Hippocampal formation (tissue), 2 donors: ENCODE measurements at regions not wholly inside any gene's neighbourhood (a gene's known extent, or its start where the extent isn't known, plus 50 kb on each side); places are given as distances from the start of the nearest gene placed in this dataset.

Source experiments
- DNase-seq, 2 donors: peaks; one replicate each; lab custom pipeline; 2025; lab: John Stamatoyannopoulos, UW

DNA sequence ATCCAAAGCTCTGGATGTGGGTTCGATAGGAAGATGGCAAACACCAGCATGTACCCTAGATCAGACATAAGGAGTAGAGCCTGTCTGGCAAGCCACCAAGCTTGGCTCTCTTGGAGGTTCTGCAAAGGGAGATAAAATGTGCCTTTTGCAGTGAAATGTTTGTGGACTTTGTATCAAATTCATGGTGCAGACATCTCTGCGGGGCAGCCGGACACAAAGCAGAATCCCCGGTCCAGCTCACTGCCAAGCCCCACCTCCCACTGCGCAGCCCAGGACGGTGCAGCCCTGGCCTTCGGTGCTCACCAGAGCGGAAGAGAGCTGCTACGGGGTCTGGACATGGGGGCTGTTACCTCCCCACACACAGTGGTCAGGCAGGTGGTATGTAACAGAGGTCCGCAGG lies 333.6 kb upstream of the JARID2 start:
- DNase-seq: no peak

DNA sequence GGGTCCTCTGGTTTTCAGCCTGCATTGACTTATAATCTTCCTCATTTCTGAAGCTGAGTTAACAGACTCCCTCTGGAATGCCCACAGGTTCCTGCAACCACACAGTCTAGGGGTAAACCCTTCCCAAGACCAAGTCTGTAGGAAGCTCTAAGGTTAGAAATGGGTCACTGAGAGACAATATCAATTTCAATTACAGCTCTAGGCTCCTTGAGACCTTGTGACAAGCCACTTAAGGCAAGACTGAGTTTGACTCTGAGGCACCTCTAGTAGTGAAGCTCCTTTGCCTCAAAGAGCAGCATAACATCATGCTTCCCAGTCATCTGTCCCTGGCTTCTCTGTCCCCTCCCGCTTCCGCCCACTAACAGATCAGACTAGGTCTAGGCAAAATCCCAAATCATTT lies 333.2 kb upstream of the JARID2 start:
- no peak for DNase-seq

DNA sequence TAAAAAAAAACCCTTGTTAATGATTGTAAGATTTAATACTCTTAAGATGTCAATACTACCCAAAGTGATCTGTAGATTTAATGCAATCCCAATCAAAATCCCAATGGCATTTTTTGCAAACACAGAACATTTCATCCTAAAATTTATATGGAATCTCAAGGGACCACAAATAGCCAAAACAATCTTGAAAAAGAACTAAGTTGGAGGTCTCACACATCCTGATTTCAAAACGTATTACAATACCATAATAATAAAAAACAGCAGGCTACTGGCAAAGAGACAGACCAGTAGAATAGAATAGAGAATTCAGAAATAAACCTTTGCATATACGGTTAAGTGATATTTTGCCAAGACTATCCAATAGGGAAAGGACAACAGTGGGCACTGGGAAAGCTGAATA lies 331.9 kb upstream of the JARID2 start:
- DNase-seq: no peak

DNA sequence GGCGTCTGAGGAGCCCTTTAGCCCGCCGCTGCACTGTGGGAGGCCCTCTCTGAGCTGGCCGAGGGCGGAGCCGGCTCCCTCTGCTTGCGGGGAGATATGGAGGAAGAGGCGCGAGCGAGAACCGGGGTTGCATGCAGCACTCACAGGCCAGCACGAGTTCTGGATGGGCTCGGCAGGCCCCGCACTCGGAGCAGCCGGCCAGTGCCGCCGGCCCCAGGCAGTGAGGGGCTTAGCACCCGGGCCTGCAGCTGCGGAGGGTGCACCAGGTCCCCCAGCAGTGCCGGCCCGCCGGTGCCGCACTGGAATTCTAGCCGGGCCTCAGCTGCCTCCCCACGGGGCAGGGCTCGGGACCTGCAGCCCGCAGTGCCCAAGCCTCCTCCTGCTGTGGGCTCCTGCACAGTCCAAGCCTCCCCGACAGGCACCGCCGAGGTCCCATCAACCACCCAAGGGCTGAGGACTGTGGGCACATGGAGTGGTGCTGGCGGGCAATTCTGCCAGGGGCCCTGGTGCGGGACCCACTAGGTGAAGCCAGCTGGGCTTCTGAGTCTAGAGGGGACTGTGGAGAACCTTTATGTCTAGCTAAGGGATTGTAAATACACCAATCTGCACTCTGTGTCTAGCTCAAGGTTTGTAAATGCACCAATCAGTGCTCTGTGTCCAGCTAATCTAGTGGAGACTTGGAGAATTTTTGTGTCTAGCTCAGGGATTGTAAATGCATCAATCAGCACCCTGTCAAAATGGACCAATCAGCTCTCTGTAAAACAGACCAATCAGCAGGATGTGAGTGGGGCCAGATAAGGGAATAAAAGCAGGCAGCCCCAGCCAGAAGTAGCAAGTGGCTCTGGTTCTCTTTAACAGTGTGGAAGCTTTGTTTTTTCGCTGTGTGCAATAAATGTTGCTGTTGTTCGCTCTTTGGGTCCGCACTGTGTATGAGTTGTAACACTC lies 329.7 kb upstream of the JARID2 start:
- no peak for DNase-seq

DNA sequence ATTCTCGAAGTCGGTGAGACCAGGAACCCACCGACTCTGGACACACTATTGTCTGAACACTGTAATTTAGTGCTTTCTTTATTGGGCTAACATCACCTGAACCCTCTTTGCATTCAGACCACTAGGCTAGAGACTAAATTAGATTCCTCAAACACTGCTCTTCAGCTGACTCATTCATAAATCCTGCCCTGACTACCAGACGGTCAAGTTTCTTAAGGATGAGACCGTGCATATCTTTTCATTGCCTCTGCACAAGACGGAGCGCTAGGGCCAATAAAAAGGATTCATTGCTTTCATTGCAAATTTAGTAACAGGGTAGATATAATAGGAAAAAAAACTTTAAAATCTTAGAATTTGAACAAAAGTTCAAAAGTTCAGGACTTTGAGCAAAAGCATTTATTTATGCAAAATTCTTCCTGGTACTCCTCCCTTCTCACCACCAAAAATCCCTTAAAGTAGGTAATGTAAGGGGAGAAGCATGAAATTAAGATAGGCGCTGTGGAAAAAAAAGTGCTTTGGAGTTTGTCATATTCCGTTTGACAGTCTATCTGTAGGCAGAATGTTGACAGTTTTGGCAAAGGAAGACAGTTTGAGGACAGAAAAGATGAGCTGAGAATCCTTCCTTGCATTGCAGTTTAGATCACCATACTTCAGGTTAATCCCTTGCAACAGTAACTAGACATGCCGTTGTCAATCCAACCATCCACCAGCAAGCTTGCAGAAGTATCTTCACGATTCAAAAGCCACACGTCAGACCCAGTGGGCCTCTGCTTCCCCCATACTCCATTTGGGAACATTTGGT lies 328.6 kb upstream of the JARID2 start:
- no peak for DNase-seq

DNA sequence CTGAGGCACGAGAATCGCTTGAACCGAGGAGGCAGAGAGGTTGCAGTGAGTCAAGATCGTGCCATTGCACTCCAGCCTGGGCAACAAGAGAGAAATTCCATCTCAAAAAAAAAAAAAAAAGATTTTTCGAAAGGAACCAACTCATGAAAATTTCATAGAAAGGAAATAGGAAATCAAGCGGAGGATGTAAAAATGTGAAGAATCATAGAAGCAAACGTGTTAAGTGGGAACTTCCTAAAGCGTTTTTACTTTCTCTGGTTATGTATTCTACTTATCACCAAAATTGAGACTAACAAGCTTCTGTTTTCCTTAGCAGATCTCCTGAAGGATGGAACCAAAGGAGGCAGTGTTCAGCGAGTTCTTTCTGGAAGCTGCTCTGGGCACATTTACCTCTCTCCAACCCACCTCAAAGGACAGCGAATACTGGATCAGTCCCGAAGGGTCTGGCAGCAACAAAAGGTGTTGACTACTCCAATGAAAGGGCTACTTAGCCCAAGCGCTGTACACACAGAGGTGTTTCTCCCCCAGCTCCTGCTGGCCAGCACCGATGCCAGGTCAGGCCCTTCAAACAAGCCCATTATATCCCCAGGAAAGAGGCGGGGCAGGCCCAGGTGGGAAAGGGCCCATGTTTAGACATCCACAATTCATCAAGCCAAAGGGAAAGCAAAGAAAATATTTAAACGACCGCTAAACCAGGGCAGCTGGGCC lies 327.5 kb upstream of the JARID2 start:
- DNase-seq: no peak

DNA sequence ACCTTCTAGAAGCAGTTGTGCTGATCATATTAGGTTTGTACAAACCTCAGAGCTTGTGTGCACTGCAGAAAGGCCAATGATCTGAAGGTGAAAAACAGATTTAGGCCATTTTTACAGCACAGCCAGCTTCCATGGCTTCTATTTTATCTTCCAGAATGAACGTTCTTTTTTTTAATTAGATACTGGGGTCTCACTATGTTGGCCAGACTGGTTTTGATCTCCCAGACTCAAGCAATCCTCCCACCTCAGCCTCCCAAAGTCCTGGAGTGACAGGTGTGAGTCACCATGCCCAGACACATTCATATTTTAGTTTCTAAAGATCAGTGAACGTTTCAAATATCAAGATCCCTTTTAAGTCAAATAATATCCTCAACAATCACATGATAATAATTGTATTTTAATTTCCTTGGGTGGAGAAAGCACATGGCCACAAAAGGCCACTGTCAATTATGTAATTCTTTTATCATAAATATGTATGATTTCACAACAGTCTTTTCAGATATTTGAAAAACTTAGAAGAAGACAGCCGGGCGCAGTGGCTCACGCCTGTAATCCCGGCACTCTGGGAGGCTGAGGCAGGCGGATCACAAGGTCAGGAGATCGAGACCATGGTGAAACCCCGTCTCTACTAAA lies 326.7 kb upstream of the JARID2 start:
- no peak for DNase-seq

DNA sequence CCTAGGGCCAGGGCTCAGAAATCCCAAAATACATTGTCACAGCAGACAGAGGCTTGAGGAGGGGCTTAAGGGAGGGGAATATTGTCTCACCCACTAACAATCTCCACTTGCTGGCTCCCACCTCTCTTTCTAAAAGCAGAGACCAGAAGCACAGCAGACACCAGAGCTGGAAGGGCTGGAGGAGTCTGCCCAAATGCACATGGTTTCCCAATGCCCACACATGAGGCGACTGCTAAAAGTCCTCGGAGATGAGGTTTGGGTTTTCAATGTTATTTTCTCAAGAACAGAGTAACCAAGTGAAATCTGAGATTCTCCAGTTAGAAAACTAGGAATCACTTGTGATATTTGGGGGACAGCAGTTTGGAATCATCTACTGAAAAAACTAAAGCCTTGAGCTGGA lies 325.6 kb upstream of the JARID2 start:
- no peak for DNase-seq

DNA sequence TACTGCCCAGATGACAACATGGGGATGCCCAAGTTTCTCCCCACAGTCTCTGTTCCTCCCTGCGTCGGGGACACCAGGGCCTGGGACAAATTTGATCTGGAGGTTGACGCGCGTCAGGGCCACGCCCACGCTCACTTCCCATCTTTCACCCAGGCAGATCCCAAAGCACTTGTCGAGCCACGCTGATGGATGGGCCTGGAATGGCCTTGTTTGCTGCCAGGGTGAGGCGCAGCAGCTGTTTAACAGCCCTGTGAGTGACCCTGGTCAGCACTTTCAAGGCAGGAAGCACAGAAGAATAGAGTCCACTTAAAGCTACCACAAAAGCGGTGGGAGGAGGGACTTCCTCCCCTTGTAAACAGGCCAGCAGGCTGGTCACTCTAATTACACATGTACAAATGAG lies 324.7 kb upstream of the JARID2 start:
- DNase-seq: peak in 1 of 2 donors; percentile 20

DNA sequence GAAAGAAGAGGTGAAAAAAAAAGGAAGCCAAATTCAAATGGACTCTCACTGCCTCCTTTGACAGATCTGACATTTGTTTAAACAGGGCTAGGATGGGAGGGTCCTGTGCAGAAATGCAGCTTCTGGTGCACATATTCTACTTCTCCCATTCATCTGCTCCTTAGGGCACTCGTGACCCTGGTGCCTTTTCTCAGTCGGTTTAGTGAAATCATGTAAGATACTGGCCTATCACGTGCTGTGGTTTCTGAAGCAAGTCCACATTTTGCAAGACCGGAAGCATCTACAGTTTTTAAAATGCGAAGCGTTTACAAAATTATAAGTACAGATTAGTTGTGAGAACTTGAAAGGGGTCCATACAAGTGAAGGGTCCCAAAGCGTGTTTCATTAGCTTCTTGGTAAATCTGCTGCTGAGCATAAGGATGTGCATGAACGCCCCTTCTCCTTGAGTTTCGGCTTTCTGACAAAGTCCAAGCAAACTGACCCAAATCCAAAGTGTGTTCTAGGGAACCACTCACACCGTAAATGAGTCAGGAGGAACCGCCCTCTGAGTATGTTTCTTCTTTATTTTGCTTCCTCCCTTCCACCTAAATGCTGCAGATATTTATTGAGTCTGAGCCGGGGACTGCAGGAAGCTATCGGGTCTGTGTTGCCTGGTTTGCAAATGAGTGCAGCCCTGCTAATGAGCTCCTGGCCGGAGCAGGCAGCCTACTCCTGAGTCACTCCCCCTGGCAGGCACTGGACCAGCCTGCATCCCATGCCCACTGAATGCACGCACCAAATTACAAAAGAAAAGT lies 323.8 kb upstream of the JARID2 start:
- no peak for DNase-seq

DNA sequence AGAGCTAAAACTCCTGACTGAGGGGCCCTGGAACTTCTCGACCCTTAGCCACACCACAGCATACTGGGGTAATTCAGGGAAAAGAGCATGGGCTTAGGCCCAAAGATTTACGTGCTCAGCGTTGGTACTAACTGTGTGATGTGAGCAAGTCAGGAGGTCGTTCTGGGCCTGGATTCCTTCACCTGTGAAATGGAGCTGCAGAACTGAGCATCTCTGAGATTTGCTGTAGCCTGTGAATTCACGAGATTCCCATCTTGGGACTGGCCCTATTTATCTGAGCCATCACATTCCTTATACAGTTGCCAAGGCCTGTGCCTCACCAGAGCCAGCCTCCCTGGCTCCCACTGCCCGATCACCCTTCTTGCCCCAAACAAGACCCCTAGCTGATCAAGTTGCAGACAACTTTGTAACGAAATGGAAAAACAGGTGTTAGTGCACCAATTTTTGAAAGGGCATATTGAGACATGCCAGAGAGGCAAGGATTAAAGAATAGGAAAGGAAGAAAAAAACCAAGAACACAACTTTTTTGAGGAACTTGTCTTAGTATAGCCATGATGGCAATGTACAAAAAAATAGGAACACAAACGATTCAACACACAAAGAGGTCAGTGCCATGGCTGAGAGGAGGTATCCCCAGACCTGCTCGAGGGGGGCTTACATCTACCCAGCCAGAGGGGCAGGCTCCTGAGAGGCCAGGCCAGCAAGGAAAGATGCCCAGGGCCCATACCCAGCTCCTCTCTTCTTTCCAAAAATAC lies 323.0 kb upstream of the JARID2 start:
- no peak for DNase-seq

DNA sequence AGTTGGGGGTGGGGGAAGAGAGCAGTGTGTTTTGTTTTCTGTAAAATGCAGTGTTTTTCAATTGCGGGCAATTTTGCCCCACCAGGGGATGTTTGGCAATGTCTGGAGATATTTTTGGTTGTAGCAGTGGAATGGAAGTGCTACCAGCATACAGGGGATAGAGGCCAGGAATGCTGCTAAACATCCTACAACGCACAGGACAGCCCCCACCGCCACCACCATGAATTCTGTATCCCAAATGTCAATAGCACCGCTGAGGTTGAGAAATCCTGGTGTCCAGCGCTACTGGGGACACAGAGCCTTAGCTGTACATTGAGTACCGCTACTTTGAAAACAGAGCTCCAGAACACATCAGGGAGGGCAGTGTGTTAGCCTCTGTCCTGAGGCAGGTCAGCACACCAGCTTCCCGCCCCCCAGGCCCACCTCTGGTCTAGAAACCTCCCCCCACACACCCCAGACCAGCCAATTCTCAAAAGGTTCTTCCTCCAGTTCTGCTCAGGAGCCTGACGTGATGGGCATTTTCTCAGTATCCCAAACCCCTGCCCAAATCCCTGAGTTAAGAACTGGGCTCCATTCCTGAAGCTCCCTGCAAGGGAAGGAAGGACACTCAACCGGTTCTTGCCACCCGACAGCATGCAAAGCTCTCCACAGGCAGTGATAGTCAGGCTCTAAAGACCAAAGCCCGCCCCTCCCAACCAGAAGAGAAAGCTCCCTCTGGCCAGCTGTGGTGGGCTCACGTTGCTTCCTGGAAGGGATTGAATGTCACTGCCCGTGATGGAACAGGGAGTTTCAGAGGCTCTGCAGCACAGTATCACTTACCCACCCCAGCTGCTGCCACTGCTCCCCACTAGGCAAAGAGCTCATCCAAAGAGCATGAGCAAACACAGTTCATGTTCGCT lies 321.5 kb upstream of the JARID2 start:
- no peak for DNase-seq

DNA sequence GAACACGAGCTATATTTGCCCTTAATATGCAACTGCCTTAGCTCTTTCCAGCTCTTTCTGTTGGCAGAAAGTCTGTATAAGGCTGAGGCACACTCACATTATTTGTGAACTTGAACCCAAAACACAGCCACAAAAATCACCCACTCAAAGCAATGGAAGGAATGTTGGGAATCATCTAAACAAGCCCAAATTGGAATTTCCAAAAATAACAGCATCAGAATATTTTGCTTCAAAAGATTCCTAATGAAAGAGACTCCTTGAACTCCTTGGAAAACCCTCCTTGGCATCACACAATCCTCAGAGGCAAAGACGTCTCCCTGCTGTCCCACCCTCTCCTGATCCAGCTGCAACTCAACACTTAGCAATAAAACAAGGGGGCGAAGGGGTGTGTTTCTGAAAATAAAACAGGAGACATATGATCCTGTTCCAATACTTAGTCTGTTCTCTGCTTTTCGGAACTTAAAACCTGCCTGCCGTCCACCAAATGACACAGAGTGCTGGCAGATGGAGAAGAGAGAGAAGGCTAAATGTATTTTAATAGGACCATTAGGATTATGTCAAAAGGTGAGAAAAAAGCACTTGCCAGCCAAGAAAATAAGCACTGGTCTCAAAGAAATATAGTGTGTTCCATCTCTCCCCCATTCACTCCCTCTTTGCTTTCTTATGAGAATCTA lies 320.7 kb upstream of the JARID2 start:
- no peak for DNase-seq

DNA sequence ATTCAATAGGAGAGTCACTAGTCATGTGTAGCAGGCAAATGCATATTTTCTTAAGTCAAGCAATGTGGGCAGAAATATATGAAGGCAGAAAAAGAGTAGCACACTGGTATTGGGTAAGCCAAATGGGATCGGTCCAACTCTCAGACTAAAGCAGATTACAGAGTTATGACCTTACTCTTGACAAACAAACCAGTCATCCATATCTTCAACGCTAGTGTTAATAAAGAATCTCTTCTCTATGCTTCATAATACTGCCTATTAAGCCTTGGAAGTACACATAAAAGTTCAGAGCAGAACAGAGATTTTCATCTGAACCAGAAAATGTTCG lies 320.2 kb upstream of the JARID2 start:
- no peak for DNase-seq

DNA sequence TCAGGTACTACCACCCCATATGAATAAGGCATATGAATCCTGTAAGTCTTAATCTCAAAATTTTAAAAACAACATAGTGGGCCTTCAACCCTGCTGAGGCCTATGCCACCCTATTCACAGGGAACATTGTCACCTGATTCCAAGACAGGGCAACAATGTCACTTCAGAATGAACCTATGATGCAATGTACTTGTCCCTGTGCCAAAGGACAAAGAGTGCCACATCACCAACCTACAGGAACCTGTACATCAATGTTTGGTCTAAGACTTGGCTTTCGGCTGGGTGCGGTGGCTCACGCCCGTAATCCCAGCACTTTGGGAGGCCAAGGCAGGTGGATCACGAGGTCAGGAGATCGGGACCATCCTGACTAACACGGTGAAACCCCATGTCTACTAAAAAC lies 318.5 kb upstream of the JARID2 start:
- DNase-seq: no peak

DNA sequence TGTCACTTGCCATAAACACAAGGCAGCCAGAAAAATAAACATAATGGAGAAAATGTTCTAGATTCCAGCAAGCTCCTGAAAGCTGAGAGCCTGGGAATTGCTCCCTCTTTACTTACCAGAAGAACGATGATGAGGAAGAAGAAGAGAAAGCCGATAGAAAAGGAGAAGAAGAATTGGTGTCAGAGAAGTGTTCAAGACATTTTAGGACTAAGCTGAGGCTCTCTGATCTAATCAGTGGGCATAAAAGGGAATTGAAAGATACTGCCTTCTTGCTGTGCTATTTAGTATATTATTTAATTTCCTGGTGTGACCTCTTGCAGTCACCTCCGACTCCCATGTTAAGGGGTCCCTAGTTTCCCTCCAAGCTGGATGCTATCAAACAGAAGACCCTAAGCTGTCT lies 316.6 kb upstream of the JARID2 start:
- no peak for DNase-seq

DNA sequence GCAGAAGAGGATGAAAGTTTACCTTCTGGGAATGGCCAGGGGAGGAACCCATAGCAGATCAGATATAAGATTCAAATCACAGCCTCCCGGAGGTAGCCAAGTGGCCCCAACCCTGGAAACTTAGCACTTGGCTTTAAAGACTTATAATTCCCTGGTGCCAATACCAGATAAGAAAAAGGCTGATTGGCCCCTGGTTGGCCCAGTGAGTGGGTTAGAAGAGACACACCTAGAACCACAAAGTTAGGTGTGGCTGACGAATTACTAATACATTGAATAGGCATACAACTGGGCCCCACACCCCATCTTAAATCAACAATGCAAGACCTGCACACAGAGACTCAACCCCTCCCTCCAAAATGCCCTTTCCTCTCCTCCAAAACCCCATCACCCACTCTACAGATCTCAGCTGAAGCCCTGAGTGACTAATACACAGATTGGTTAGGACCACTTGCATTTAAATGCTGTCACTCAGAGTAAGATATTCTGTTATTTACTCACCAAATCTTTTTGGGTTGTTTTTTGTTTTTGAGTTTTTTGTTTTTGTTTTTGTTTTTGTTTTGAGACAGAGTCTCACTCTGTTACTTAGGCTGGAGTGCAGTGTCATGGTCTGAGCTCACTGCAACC lies 315.4 kb upstream of the JARID2 start:
- DNase-seq: no peak

DNA sequence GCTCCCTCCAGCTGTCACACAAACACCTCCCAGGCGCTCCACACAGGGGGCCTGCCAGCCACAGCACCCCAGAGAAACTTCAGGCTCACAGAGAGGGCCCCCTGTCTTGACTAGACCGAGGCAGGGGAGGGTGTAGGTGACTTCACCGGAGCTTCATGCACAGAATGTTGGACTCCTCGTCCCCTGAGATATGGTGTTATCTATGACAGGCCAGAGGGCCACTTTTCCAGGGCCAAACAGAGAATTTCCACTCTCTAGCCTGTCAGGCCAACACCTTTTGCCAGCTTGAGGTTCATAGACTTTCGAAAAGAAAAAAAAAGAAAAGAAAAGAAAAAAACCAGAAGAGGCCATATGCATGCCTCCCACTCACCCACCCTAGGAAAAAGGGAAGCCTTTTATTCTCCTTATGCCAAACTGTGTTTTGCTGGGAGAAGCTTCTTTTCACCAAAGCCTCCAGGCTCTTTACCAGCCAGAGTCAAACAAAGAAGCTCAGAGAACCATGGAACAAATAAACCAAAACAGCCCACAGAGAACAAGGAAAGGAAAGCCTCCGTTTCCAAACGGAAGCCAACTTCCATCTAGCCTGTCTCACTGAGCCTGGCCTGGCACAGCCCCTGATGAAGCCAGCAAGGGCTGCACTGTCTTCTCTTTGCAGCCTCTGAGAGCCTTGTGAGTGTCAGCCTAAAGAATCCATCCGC lies 313.2 kb upstream of the JARID2 start:
- peak; percentile 30 to 43 for DNase-seq
